GM18861 (cell line): ENCODE measurements at regions not wholly inside any gene's neighbourhood (a gene's known extent, or its start where the extent isn't known, plus 50 kb on each side); places are given as distances from the start of the nearest gene placed in this dataset.
"Not testable (repeated sequence)": the region's sequence is repeated elsewhere in the genome, so short reads cannot be mapped to it uniquely, and the experiment has no call there.

ENCODE experiments used
- ATAC-seq: cut with Tn5 transposase; IDR thresholded peaks from one replicate; pipeline ENCODE4 v1.9.1; 2021; ENCODE audit not compliant: unreplicated experiment

DNA sequence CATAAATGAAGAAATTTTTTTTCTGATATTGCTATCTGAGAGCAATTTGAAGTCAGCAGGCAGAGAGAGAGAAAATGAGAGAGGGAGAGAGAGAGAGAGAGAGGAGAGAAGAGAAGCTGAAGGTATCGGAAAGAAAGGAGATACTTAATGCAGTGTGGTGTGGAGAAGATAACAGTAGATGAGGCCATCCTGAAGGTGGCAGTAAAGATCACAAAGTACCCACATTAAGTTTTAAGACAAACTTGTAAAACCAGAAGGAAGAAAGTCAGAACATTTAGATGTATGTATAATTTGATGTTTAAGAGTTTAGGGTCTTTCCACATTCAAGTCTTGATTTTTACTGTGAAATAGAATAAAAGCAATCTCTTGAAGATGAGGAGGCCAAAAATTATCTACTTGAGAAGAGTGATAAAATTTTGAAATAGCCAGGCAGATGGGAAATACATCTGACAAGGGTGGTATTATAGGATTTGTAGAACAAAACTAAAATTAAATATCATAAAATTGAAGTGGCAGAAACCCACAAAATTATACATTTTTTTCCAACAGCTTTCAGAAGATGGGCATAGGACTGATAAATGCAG lies 1753.4 kb downstream of the MRPL39 start:
- ATAC-seq: peak; percentile 49

- ATAC-seq: no peak
These were observed 1769.7 kb downstream of the MRPL39 start for GRCh38 chr21:23837564-23837963.

- ATAC-seq: no peak
These were observed 1784.5 kb downstream of the MRPL39 start for GRCh38 chr21:23822760-23823159.

DNA sequence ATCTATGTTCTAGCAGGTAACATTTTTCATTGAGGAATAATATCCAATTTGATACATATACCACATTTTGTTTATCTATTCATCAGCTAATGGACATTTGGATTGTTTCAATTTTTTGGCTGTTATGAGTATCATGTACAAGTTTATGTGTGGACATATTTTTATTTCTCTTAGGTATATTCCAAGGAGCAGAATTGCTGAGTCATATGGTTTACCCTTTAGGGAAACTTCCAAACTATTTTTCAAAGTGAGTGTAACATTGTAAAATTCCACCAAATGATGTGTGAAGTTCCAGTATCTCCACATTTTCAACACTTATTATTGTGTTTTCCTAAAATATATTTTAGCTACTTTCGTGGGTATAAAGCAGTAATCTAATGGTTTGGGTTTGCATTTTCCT lies 1789.9 kb downstream of the MRPL39 start:
- no peak for ATAC-seq

GRCh38 chr21:23812485-23812884 lies 1794.8 kb downstream of the MRPL39 start:
- no peak for ATAC-seq

DNA sequence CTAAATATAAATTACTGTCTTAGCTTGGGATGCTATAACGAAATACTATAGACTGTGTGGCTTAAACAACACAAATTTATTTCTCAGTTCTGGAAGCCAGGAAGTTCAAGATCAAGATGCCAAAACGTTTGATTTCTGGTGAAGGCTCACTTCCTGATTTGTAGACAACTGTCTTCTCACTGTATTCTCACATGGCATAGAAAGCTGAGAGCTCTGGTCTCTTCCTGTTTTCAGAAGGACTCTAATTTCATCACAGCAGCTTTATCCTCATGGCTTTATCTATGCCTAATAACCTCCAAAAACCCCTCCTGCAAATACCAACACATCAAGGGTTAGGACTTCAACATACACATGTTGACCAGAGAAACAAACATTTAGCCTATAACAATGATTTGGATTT lies 1795.5 kb downstream of the MRPL39 start:
- no peak for ATAC-seq

GRCh38 chr21:23809573-23809972 lies 1797.7 kb downstream of the MRPL39 start:
- ATAC-seq: no peak

- ATAC-seq: not testable (repeated sequence)
These were observed 1800.2 kb downstream of the MRPL39 start for GRCh38 chr21:23806966-23807548.

GRCh38 chr21:23804866-23805265 lies 1802.4 kb downstream of the MRPL39 start:
- ATAC-seq: no peak

DNA sequence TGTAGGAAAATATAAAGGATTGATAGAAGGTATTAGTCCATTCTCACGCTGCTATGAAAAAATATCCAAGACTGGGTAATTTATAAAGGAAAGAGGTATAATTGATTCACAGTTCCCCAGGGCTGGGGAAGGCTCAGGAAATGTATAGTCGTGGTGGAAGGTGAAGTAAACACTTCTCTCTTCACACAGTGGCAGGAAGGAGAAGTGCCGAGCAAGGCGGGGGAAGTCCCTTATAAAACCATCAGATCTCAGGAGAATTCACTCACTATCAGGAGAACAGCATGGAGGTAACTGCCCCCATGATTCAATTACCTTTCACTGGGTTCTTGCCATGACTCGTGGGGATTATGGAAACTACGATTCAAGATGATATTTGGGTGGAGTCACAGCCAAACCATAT lies 1806.0 kb downstream of the MRPL39 start:
- ATAC-seq: no peak

GRCh38 chr21:23799376-23799775 lies 1807.9 kb downstream of the MRPL39 start:
- no peak for ATAC-seq

DNA sequence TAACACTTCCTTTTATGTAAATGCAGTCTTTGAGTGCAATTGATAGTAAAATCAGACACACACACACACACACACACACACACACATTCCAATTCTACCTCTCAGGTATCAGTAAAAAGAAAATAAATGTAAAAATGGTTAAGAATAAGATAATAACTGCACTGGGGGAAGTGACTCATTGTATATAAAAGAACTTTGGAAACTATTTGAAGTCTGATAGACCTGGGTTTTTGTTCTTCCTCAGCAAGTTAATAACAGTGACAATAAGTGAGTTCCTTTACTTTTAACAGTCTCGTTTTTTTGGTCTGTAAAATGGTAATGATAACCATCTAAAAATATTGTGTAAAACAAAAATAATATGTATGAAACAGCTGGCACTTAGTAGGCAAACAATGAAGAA lies 1815.0 kb downstream of the MRPL39 start:
- ATAC-seq: no peak

- ATAC-seq: no peak
These were observed 1817.4 kb downstream of the MRPL39 start for GRCh38 chr21:23789864-23790263.

DNA sequence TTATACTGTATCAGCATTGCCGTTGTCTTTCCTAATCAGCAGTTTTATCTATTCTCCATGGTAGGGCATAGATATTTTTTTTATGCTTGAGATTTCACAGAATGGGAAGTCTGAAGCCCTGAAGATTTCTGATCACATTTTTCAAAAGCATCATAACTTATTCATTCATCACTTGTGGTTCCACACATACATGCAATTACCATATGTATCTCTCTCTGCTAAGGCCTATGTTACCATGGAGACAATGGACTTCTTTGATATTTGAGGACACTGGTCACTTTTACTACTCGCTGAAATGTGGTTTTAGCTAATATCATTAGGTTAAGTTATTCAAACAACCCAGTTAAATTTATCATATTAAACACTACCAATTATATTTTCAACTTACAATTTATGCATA lies 1827.0 kb downstream of the MRPL39 start:
- no peak for ATAC-seq

- ATAC-seq: no peak
These were observed 1863.5 kb downstream of the MRPL39 start for GRCh38 chr21:23743821-23744220.

- no peak for ATAC-seq
These were observed 1866.8 kb downstream of the MRPL39 start for GRCh38 chr21:23740463-23740862.

- no peak for ATAC-seq
These were observed 1874.5 kb downstream of the MRPL39 start for GRCh38 chr21:23732776-23733175.

GRCh38 chr21:23729331-23729730 lies 1878.0 kb downstream of the MRPL39 start:
- ATAC-seq: no peak

DNA sequence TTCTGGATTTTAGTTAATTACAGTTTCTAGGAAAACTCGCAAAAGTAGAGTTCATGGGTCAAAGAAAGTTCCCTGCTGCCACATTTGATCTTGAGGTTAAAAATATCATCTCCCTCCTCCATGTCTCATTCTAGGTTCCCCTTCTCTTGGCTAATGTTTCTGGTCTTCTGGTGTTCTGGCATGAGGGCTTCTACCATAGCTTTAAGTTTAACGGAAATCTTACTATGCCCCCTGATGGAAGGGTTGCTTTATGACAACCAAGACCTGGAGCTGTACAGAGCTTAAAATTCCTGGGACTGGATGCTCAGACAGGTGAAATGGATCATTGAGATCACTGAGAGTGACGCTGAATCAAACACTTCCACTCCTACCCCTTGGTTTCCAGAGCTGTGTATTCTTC lies 1881.7 kb downstream of the MRPL39 start:
- no peak for ATAC-seq

DNA sequence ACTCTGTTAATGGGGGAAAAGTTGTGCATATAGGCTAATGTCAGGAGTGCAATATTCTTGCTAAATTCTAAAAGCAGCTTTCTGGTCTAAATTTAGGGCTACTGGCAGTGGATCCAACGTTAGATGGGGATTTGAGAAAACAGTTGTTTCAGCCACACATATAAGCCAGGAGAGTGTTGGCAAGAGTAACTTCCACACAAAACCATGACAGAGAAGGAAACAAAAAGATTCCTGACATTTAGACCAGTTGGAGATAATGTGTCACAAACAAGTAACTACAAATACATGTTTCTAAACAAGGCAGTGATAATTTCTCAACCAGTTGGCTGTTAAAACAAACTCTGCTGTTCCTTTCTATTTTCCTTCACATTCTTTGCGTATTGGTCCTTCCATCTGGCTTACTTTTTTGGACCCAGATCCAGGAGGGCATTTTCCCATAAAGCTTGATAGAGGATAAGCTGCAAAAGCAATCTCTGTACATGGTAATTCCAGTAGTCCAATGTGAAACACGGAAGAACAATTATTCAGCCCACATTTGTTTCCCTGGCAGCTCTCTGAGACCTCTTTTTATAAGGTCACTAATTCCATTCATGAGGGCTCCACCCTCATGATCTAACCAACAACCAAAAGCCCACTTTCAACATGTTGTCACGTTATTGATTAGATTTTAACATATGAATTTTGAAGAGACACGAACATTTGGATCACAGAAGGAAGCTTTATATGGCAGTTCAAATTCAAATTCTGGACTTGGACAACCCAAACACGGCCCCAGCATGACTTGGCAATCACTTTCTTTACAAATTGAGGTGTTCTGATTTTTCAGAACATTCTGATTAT lies 1888.6 kb downstream of the MRPL39 start:
- no peak for ATAC-seq

GRCh38 chr21:23712166-23712565 lies 1895.1 kb downstream of the MRPL39 start:
- no peak for ATAC-seq

- ATAC-seq: no peak
These were observed 1900.8 kb downstream of the MRPL39 start for GRCh38 chr21:23706431-23706830.
